ENCODE measurements at regions not wholly inside any gene's neighbourhood (a gene's known extent, or its start where the extent isn't known, plus 50 kb on each side); places are given as distances from the start of the nearest gene placed in this dataset.

DNA sequence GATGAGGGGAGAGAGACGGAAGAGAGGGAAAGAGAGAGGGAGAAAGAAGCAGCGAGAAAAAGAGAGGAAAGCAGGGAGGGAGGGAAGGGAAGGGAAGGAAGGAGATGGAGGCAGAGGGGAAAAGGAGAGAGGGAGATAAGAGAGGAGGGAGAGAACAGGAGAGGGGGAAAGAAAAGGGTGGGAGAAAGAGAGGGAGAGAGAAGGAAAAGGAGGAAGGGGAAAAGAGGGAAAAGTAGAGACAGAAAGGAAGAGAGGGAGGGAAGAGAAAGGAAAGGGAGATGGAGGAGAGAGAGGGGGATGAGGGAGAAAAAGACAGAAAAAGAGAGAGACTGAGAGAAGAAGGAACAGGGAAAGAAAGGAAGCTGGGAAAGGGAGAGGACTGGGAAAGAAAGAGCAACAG lies 814.4 kb downstream of the CDH11 start:
- intact Hi-C loops (cut with micrococcal nuclease): no loop called here
- peaks cover 0 to 5% of the 10 kb centered on the region in 2 donors for H3K9me3 ChIP-seq (ENCODE audit: control insufficient read depth in 1 of 2, low read length in 2 of 2)
- Mint-ChIP-seq H3K36me3 (no peaks in the 10 kb centered on the region), H3K9me3 (peaks cover 2 to 56% (median 34%) of the 10 kb centered on the region in 8 donors), H3K27ac (no peak overlapping the region), H3K27me3 (no peaks in the 10 kb centered on the region), H3K4me3 (no peak overlapping the region), H3K4me1 (no peaks in the 10 kb centered on the region)
- H3K4me1 ChIP-seq (ENCODE audit: insufficient read depth, low read length): no peaks in the 10 kb centered on the region
- CTCF ChIA-PET (ENCODE audit: partially characterized antibody): no interaction called here
- no peak for DNase-seq
- H3K4me3 ChIP-seq (ENCODE audit: low read length in 2 of 2): no peak overlapping the region
- H3K27me3 ChIP-seq (ENCODE audit: insufficient read depth, low read length): no peaks in the 10 kb centered on the region
- no peaks in the 10 kb centered on the region for H3K36me3 ChIP-seq (ENCODE audit: insufficient read depth, low read length)
- POLR2A ChIA-PET (ENCODE audit: partially characterized antibody): no interaction called here
- no peak overlapping the region for H3K27ac ChIP-seq (ENCODE audit: low read depth, low read length)

DNA sequence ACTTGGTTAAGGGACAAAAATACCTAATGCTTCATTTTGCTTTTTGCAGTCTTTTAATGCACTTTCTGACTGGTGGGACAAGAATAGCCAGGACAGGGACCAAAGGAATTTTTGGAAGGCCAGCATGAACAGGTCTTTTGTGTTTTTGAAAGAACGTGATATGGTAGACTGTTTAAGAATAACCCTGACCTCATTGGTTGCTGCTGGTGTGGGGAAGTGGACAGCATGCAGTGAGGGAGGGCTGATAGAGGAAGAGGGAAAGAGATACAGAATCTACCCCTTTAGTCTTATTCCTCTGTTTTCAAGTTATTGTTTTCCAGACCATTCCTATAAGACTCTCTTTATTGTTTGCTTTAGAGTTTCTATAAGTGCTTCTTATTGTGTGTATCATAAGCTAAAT lies 816.2 kb downstream of the CDH11 start:
- CTCF ChIA-PET (ENCODE audit: partially characterized antibody): no interaction called here
- POLR2A ChIA-PET (ENCODE audit: partially characterized antibody): no interaction called here
- Histone ChIP-seq H3K4me3 (ENCODE audit: low read length in 2 of 2) (no peak overlapping the region), H3K36me3 (ENCODE audit: insufficient read depth, low read length) (no peaks in the 10 kb centered on the region), H3K4me1 (ENCODE audit: insufficient read depth, low read length) (no peaks in the 10 kb centered on the region), H3K27ac (ENCODE audit: low read depth, low read length) (no peak overlapping the region), H3K27me3 (ENCODE audit: insufficient read depth, low read length) (no peaks in the 10 kb centered on the region), H3K9me3 (ENCODE audit: control insufficient read depth in 1 of 2, low read length in 2 of 2) (peaks cover 0 to 5% of the 10 kb centered on the region in 2 donors)
- no peak overlapping the region for H3K27ac Mint-ChIP-seq
- no peaks in the 10 kb centered on the region for H3K27me3 Mint-ChIP-seq
- no peaks in the 10 kb centered on the region for H3K36me3 Mint-ChIP-seq
- H3K4me1 Mint-ChIP-seq: no peaks in the 10 kb centered on the region
- H3K4me3 Mint-ChIP-seq: no peak overlapping the region
- H3K9me3 Mint-ChIP-seq: peaks cover 2 to 49% (median 33%) of the 10 kb centered on the region in 8 donors
- DNase-seq: no peak
- intact Hi-C loops (cut with micrococcal nuclease): no loop called here

DNA sequence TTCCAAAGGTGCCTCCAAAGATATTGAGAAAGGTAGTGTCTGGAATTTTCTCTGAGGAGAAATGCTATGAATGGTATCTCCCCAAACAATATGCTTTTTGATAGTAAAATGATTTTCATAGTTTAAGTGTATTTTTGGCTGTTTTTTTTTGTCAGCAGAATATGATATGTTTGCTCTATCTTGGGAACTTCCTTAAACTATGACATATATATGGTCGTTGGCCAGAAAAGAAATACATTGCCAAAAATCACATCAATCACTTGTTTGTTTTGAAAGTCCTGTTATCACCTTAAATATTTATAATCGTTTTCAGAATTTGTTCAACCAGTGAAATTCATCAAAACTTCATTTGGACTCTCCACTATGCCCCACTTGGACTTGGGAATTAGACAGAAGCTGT lies 816.9 kb downstream of the CDH11 start:
- intact Hi-C loops (cut with micrococcal nuclease): no loop called here
- H3K9me3 Mint-ChIP-seq: peaks cover 2 to 45% (median 31%) of the 10 kb centered on the region in 8 donors

DNA sequence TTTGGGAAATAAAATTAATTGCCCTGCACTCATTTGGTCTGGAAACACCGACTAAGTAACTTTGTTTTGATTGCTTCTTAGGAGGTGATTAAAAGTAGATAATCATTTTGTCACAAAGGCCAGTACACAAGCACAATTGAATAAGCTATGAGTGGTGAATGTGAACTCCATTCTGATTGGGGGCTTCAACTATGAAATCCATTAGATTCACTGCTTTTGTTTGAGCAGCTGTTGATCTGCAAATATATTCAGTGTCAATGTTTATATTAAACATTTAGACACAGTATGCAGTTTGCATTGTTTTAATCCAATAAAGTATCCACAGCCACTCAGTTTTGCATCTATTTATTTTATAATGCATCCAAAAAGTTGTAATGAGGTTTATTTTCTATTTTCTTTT lies 817.5 kb downstream of the CDH11 start:
- H3K4me1 ChIP-seq (ENCODE audit: insufficient read depth, low read length): no peaks in the 10 kb centered on the region
- Mint-ChIP-seq H3K27ac (no peak overlapping the region), H3K36me3 (no peaks in the 10 kb centered on the region), H3K27me3 (no peaks in the 10 kb centered on the region), H3K9me3 (peaks cover 2 to 39% (median 26%) of the 10 kb centered on the region in 8 donors), H3K4me1 (no peaks in the 10 kb centered on the region), H3K4me3 (no peak overlapping the region)
- no peaks in the 10 kb centered on the region for H3K27me3 ChIP-seq (ENCODE audit: insufficient read depth, low read length)
- intact Hi-C loops (cut with micrococcal nuclease): no loop called here
- no peak overlapping the region for H3K4me3 ChIP-seq (ENCODE audit: low read length in 2 of 2)
- no peak overlapping the region for H3K27ac ChIP-seq (ENCODE audit: low read depth, low read length)
- H3K36me3 ChIP-seq (ENCODE audit: insufficient read depth, low read length): no peaks in the 10 kb centered on the region
- peaks cover 0 to 5% of the 10 kb centered on the region in 2 donors for H3K9me3 ChIP-seq (ENCODE audit: control insufficient read depth in 1 of 2, low read length in 2 of 2)
- ChIA-PET POLR2A (ENCODE audit: partially characterized antibody) (no interaction called here), CTCF (ENCODE audit: partially characterized antibody) (no interaction called here)
- DNase-seq: no peak

More for the DNA sequence above, 816.9 kb downstream of the CDH11 start:
- Mint-ChIP-seq H3K27me3 (no peaks in the 10 kb centered on the region), H3K4me1 (no peaks in the 10 kb centered on the region), H3K36me3 (no peaks in the 10 kb centered on the region), H3K4me3 (no peak overlapping the region), H3K27ac (no peak overlapping the region)
- H3K4me1 ChIP-seq (ENCODE audit: insufficient read depth, low read length): no peaks in the 10 kb centered on the region
- peaks cover 0 to 5% of the 10 kb centered on the region in 2 donors for H3K9me3 ChIP-seq (ENCODE audit: control insufficient read depth in 1 of 2, low read length in 2 of 2)
- POLR2A ChIA-PET (ENCODE audit: partially characterized antibody): no interaction called here
- no peaks in the 10 kb centered on the region for H3K36me3 ChIP-seq (ENCODE audit: insufficient read depth, low read length)
- H3K27ac ChIP-seq (ENCODE audit: low read depth, low read length): no peak overlapping the region
- H3K4me3 ChIP-seq (ENCODE audit: low read length in 2 of 2): no peak overlapping the region
- DNase-seq: no peak
- H3K27me3 ChIP-seq (ENCODE audit: insufficient read depth, low read length): no peaks in the 10 kb centered on the region
- CTCF ChIA-PET (ENCODE audit: partially characterized antibody): no interaction called here

DNA sequence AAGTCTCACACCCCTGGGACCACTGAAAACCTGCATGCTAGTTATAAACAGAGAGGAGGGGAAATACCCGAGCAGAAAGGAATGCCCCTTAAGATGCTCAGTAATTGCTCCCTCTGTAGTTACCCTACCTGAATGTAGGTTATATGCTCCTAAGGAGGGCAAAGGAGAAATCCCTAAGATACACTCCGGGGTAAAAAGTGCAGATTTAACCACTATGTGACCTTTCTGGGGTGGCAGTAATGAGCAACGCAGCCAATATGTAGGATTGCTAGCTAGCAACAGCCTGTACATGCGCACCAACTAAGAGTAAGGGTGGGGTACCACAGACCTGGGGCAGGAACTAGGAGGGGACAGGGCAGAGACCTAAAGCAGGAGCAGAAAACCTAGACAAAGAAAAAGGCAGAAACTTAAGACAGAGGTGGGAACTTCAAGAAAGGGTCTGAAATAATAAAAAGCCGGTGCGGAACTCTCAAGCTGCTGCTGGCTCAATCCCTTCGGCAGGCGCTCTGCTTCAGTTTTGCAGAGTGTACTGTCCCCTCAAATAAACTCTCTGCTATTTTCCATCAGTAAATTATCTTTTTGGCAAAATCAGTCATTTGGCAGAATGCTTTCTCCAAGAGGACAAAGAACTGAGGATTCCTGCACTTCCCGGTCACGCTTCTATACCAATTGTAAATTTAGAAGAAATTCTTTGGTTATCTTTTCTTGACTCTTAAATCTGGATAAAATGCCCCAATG lies 823.8 kb downstream of the CDH11 start:
- no peak overlapping the region for H3K27ac Mint-ChIP-seq
- POLR2A ChIA-PET (ENCODE audit: partially characterized antibody): no interaction called here
- Histone ChIP-seq H3K36me3 (ENCODE audit: insufficient read depth, low read length) (no peaks in the 10 kb centered on the region), H3K9me3 (ENCODE audit: control insufficient read depth in 1 of 2, low read length in 2 of 2) (no peaks in the 10 kb centered on the region), H3K27ac (ENCODE audit: low read depth, low read length) (no peak overlapping the region), H3K27me3 (ENCODE audit: insufficient read depth, low read length) (no peaks in the 10 kb centered on the region), H3K4me3 (ENCODE audit: low read length in 2 of 2) (no peak overlapping the region), H3K4me1 (ENCODE audit: insufficient read depth, low read length) (no peaks in the 10 kb centered on the region)
- no peaks in the 10 kb centered on the region for H3K4me1 Mint-ChIP-seq
- CTCF ChIA-PET (ENCODE audit: partially characterized antibody): no interaction called here
- no peak for DNase-seq
- H3K4me3 Mint-ChIP-seq: no peak overlapping the region
- no peaks in the 10 kb centered on the region for H3K27me3 Mint-ChIP-seq
- intact Hi-C loops (cut with micrococcal nuclease): no loop called here
- H3K36me3 Mint-ChIP-seq: no peaks in the 10 kb centered on the region
- H3K9me3 Mint-ChIP-seq: peaks cover 3 to 41% (median 22%) of the 10 kb centered on the region in 8 donors

DNA sequence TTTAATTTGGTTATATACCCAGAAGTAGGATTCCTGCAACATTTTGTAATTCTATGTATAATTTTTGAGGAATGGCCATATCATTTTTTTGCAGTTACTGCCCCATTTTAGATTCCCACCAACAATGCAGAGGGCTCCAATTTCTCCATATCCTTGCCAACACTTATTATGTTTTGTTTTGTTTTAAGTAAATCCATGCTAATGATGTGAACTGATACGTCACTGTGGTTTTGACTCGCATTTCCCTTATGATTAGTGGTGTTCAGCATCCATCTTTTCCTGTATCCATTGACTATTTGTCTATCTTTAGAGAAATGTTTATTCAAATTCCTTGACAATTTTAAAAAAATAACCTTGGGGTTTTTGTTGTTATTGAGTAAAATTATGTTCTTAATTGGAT lies 826.4 kb downstream of the CDH11 start:
- Mint-ChIP-seq H3K27ac (no peak overlapping the region), H3K9me3 (peaks cover 5 to 47% (median 25%) of the 10 kb centered on the region in 8 donors), H3K36me3 (no peaks in the 10 kb centered on the region), H3K27me3 (no peaks in the 10 kb centered on the region), H3K4me1 (no peaks in the 10 kb centered on the region), H3K4me3 (no peak overlapping the region)
- H3K4me3 ChIP-seq (ENCODE audit: low read length in 2 of 2): no peak overlapping the region
- no peaks in the 10 kb centered on the region for H3K36me3 ChIP-seq (ENCODE audit: insufficient read depth, low read length)
- intact Hi-C loops (cut with micrococcal nuclease): no loop called here
- ChIA-PET POLR2A (ENCODE audit: partially characterized antibody) (no interaction called here), CTCF (ENCODE audit: partially characterized antibody) (no interaction called here)
- H3K27ac ChIP-seq (ENCODE audit: low read depth, low read length): no peak overlapping the region
- H3K9me3 ChIP-seq (ENCODE audit: control insufficient read depth in 1 of 2, low read length in 2 of 2): no peaks in the 10 kb centered on the region
- H3K4me1 ChIP-seq (ENCODE audit: insufficient read depth, low read length): no peaks in the 10 kb centered on the region
- no peaks in the 10 kb centered on the region for H3K27me3 ChIP-seq (ENCODE audit: insufficient read depth, low read length)
- DNase-seq: no peak

DNA sequence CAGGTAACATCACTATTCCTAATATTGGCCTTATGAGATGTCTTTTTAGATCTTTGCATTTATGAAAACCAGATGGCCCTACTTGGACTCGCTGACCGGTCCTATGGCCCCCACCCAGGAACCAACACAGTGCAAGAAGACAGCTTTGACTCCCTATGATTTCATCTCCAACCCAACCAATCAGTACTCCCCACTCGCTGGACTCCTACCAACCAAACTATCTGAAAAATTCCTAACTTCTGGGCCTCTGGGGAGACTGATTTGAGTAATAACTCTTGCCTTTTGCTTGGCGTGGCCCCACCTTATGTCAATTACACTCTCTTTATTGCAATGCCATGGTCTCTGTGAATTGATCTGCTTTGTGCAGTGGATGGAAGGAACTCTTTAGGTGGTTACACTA lies 828.9 kb downstream of the CDH11 start:
- Mint-ChIP-seq H3K36me3 (no peaks in the 10 kb centered on the region), H3K9me3 (peaks cover 7 to 38% (median 26%) of the 10 kb centered on the region in 8 donors), H3K27ac (no peak overlapping the region), H3K4me3 (no peak overlapping the region), H3K4me1 (no peaks in the 10 kb centered on the region), H3K27me3 (no peaks in the 10 kb centered on the region)
- Histone ChIP-seq H3K4me1 (ENCODE audit: insufficient read depth, low read length) (no peaks in the 10 kb centered on the region), H3K4me3 (ENCODE audit: low read length in 2 of 2) (no peak overlapping the region), H3K27me3 (ENCODE audit: insufficient read depth, low read length) (no peaks in the 10 kb centered on the region), H3K27ac (ENCODE audit: low read depth, low read length) (no peak overlapping the region), H3K36me3 (ENCODE audit: insufficient read depth, low read length) (no peaks in the 10 kb centered on the region), H3K9me3 (ENCODE audit: control insufficient read depth in 1 of 2, low read length in 2 of 2) (no peaks in the 10 kb centered on the region)
- DNase-seq: no peak
- intact Hi-C loops (cut with micrococcal nuclease): no loop called here
- CTCF ChIA-PET (ENCODE audit: partially characterized antibody): no interaction called here
- POLR2A ChIA-PET (ENCODE audit: partially characterized antibody): no interaction called here

DNA sequence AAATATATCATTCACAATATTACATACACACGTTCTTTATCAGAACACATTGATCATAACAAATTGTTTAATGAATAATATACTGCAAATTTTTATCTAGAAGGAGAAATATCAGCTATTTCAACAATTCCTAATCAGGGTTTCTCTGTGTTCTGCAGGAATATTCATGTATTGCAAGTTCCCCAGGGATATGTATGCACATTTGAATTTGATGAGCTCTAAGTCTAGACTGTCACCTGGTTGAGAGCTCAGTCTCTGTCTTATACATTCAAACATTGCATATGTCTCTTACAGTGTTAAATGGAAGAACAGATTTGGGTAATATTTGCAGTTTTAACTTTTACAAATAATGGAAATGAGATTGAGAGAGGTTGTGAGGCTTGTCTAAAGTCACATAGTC lies 829.7 kb downstream of the CDH11 start:
- no peak overlapping the region for H3K4me3 Mint-ChIP-seq
- H3K9me3 Mint-ChIP-seq: peaks cover 7 to 38% (median 21%) of the 10 kb centered on the region in 8 donors
- no peaks in the 10 kb centered on the region for H3K27me3 ChIP-seq (ENCODE audit: insufficient read depth, low read length)
- H3K36me3 Mint-ChIP-seq: no peaks in the 10 kb centered on the region
- ChIA-PET CTCF (ENCODE audit: partially characterized antibody) (no interaction called here), POLR2A (ENCODE audit: partially characterized antibody) (no interaction called here)
- no peak overlapping the region for H3K27ac ChIP-seq (ENCODE audit: low read depth, low read length)
- no peaks in the 10 kb centered on the region for H3K4me1 ChIP-seq (ENCODE audit: insufficient read depth, low read length)
- DNase-seq: no peak
- intact Hi-C loops (cut with micrococcal nuclease): no loop called here
- no peaks in the 10 kb centered on the region for H3K27me3 Mint-ChIP-seq
- no peaks in the 10 kb centered on the region for H3K4me1 Mint-ChIP-seq
- H3K36me3 ChIP-seq (ENCODE audit: insufficient read depth, low read length): no peaks in the 10 kb centered on the region
- H3K9me3 ChIP-seq (ENCODE audit: control insufficient read depth in 1 of 2, low read length in 2 of 2): no peaks in the 10 kb centered on the region
- no peak overlapping the region for H3K27ac Mint-ChIP-seq
- H3K4me3 ChIP-seq (ENCODE audit: low read length in 2 of 2): no peak overlapping the region
